IPS DF 6.9 (cell line): ENCODE measurements at regions not wholly inside any gene's neighbourhood (a gene's known extent, or its start where the extent isn't known, plus 50 kb on each side); places are given as distances from the start of the nearest gene placed in this dataset.

ENCODE experiments used
- DNase-seq: peaks from one replicate; pipeline ENCODE4 v3.0.0-alpha.2; 2013; ENCODE audit warnings: low read depth, low spot score
- H3K27ac ChIP-seq: one replicate; pipeline ENCODE4 v1.5.1; 2013; ENCODE audit warnings: low read length, control low read depth
- H3K27me3 ChIP-seq: 2 replicates; pipeline ENCODE4 v1.6.1; 2013; ENCODE audit warnings: mild to moderate bottlenecking, low read length; ENCODE audit not compliant: control insufficient read depth, insufficient read depth
- H3K36me3 ChIP-seq: 2 replicates; pipeline ENCODE4 v1.6.1; 2013; ENCODE audit warnings: low read length; ENCODE audit not compliant: control insufficient read depth, insufficient read depth
- H3K4me1 ChIP-seq: 2 replicates; pipeline ENCODE4 v1.6.1; 2013; ENCODE audit warnings: low read length; ENCODE audit not compliant: control insufficient read depth, insufficient read depth
- H3K4me3 ChIP-seq: 2 replicates; pipeline ENCODE4 v1.5.1; 2013; ENCODE audit warnings: mild to moderate bottlenecking, low read length
- H3K9me3 ChIP-seq: 2 replicates; pipeline ENCODE4 v1.6.1; 2013; ENCODE audit warnings: low read length, inconsistent platforms; ENCODE audit not compliant: control insufficient read depth, insufficient read depth
- WGBS: extraction: QIAGEN DNeasy Blood & Tissue Kit; methylation state at CpG from one replicate; pipeline ENCODE4 v1.1.7; 2013; ENCODE audit warnings: mixed read lengths, missing lambda C conversion rate; ENCODE audit not compliant: insufficient read length, insufficient coverage; 5-methylcytosine and 5-hydroxymethylcytosine counted together

- DNase-seq = no peak
- Histone ChIP-seq H3K4me1 (0 out of 2 replicates have a peak, but pooled peaks cover 1% of the 10 kb centered on the region), H3K9me3 (no peaks in the 10 kb centered on the region), H3K4me3 (no peak overlapping the region), H3K27me3 (no peaks in the 10 kb centered on the region), H3K36me3 (no peaks in the 10 kb centered on the region), H3K27ac (no peak overlapping the region)
- no CpG with 5 or more reads among the region's 6 CpGs for WGBS
These were observed 418.3 kb downstream of the MED13L start for GRCh38 chr12:115859231-115859630.

- no CpG with 5 or more reads among the region's 3 CpGs for whole genome bisulfite sequencing
- Histone ChIP-seq H3K4me1 (no peaks in the 10 kb centered on the region), H3K27me3 (no peaks in the 10 kb centered on the region), H3K9me3 (no peaks in the 10 kb centered on the region), H3K36me3 (no peaks in the 10 kb centered on the region), H3K27ac (no peak overlapping the region), H3K4me3 (no peak overlapping the region)
- no peak for DNase-seq
These were observed 419.6 kb downstream of the MED13L start for GRCh38 chr12:115857923-115858322.

- no peak for DNase-seq
- no peaks in the 10 kb centered on the region for H3K27me3 ChIP-seq
- WGBS = no CpG with 5 or more reads among the region's 7 CpGs
- no peak overlapping the region for H3K27ac ChIP-seq
- H3K4me3 ChIP-seq = no peak overlapping the region
- no peaks in the 10 kb centered on the region for H3K36me3 ChIP-seq
- no peaks in the 10 kb centered on the region for H3K4me1 ChIP-seq
- H3K9me3 ChIP-seq = no peaks in the 10 kb centered on the region
These were observed 420.2 kb downstream of the MED13L start for GRCh38 chr12:115857160-115857920.

- WGBS = no CpG with 5 or more reads among the region's 1 CpG
- no peak for DNase-seq
- H3K27me3 ChIP-seq = no peaks in the 10 kb centered on the region
- H3K36me3 ChIP-seq = no peaks in the 10 kb centered on the region
- no peak overlapping the region for H3K27ac ChIP-seq
- H3K9me3 ChIP-seq = no peaks in the 10 kb centered on the region
- no peaks in the 10 kb centered on the region for H3K4me1 ChIP-seq
- no peak overlapping the region for H3K4me3 ChIP-seq
These were observed 425.4 kb downstream of the MED13L start for GRCh38 chr12:115852054-115852453.

GRCh38 chr12:115850957-115851356 is 426.5 kb downstream of the MED13L start:
- no peaks in the 10 kb centered on the region for H3K27me3 ChIP-seq
- no CpG with 5 or more reads among the region's 1 CpG for WGBS
- no peak overlapping the region for H3K27ac ChIP-seq
- H3K4me1 ChIP-seq = no peaks in the 10 kb centered on the region
- H3K9me3 ChIP-seq = no peaks in the 10 kb centered on the region
- no peak for DNase-seq
- H3K4me3 ChIP-seq = no peak overlapping the region
- H3K36me3 ChIP-seq = no peaks in the 10 kb centered on the region

- DNase-seq = no peak
- Histone ChIP-seq H3K36me3 (no peaks in the 10 kb centered on the region), H3K4me1 (no peaks in the 10 kb centered on the region), H3K4me3 (no peak overlapping the region; the same call in 1 of the 2 replicates), H3K27me3 (no peaks in the 10 kb centered on the region), H3K9me3 (no peaks in the 10 kb centered on the region), H3K27ac (no peak overlapping the region)
- no CpG with 5 or more reads among the region's 8 CpGs for WGBS
These were observed 428.1 kb downstream of the MED13L start for GRCh38 chr12:115849262-115849943.

GRCh38 chr12:115847398-115847797 is 430.1 kb downstream of the MED13L start:
- Histone ChIP-seq H3K4me1 (no peaks in the 10 kb centered on the region), H3K36me3 (no peaks in the 10 kb centered on the region), H3K27ac (no peak overlapping the region), H3K9me3 (no peaks in the 10 kb centered on the region), H3K4me3 (no peak overlapping the region), H3K27me3 (no peaks in the 10 kb centered on the region)
- no peak for DNase-seq

GRCh38 chr12:115846516-115846915 is 431.0 kb downstream of the MED13L start:
- no peaks in the 10 kb centered on the region for H3K4me1 ChIP-seq
- no peak for DNase-seq
- H3K36me3 ChIP-seq = no peaks in the 10 kb centered on the region
- no peaks in the 10 kb centered on the region for H3K27me3 ChIP-seq
- no peak overlapping the region for H3K4me3 ChIP-seq
- no peak overlapping the region for H3K27ac ChIP-seq
- WGBS = no CpG with 5 or more reads among the region's 4 CpGs
- H3K9me3 ChIP-seq = no peaks in the 10 kb centered on the region

GRCh38 chr12:115840159-115840558 is 437.3 kb downstream of the MED13L start:
- no peak for DNase-seq
- no peaks in the 10 kb centered on the region for H3K4me1 ChIP-seq
- H3K27me3 ChIP-seq = no peaks in the 10 kb centered on the region
- H3K36me3 ChIP-seq = no peaks in the 10 kb centered on the region
- WGBS = no CpG with 5 or more reads among the region's 10 CpGs
- no peak overlapping the region for H3K4me3 ChIP-seq
- no peaks in the 10 kb centered on the region for H3K9me3 ChIP-seq
- no peak overlapping the region for H3K27ac ChIP-seq

- Histone ChIP-seq H3K27ac (no peak overlapping the region), H3K4me3 (no peak overlapping the region), H3K36me3 (no peaks in the 10 kb centered on the region), H3K9me3 (no peaks in the 10 kb centered on the region), H3K4me1 (no peaks in the 10 kb centered on the region), H3K27me3 (no peaks in the 10 kb centered on the region)
- WGBS = no CpG with 5 or more reads among the region's 1 CpG
- DNase-seq = no peak
These were observed 438.5 kb downstream of the MED13L start for GRCh38 chr12:115838952-115839351.

- no peak for DNase-seq
- Histone ChIP-seq H3K36me3 (no peaks in the 10 kb centered on the region), H3K4me1 (no peaks in the 10 kb centered on the region), H3K4me3 (no peak overlapping the region), H3K27me3 (no peaks in the 10 kb centered on the region), H3K9me3 (no peaks in the 10 kb centered on the region), H3K27ac (no peak overlapping the region)
- WGBS = no CpG with 5 or more reads among the region's 2 CpGs
These were observed 440.3 kb downstream of the MED13L start for GRCh38 chr12:115837220-115837619.
